Spleen (tissue), 11 donors: ENCODE measurements at regions not wholly inside any gene's neighbourhood (a gene's known extent, or its start where the extent isn't known, plus 50 kb on each side); places are given as distances from the start of the nearest gene placed in this dataset.

Experiments used
- DNase-seq: peaks from one replicate; pipeline ENCODE4 v3.0.0-alpha.2; 2020
- H3K27ac ChIP-seq, 8 donors: fragments of 200-600 bp; sonication (generic) in 7 of 8; 1 replicate in 4 of 8; 2 replicates in 4 of 8; pipeline versions ENCODE4 v1.5.0 to v1.8.0; 2016 to 2021; ENCODE audit warnings: inconsistent platforms in 4 of 8, mild to moderate bottlenecking in 4 of 8, moderate library complexity in 1 of 8
- H3K27me3 ChIP-seq, 7 donors: fragments of 200-600 bp; sonication (generic) in 6 of 7; replicated peaks in 1 of 7; 1 replicate in 4 of 7; 2 replicates in 3 of 7; pipeline versions ENCODE4 v1.5.0 to v1.8.0; 2016 to 2021; ENCODE audit warnings: inconsistent platforms in 3 of 7, mild to moderate bottlenecking in 1 of 7
- H3K36me3 ChIP-seq, 6 donors: fragments of 200-600 bp; sonication (generic) in 5 of 6; 1 replicate in 4 of 6; 2 replicates in 2 of 6; pipeline versions ENCODE4 v1.5.0 to v1.8.0; 2016 to 2021; ENCODE audit warnings: inconsistent platforms in 2 of 6
- H3K4me1 ChIP-seq, 6 donors: fragments of 200-600 bp; sonication (generic) in 5 of 6; 1 replicate in 3 of 6; 2 replicates in 3 of 6; pipeline versions ENCODE4 v1.5.0 to v1.8.0; 2016 to 2021; ENCODE audit warnings: inconsistent platforms in 3 of 6
- H3K4me3 ChIP-seq, 8 donors: fragments of 200-600 bp; sonication (generic) in 7 of 8; 1 replicate in 4 of 8; 2 replicates in 4 of 8; pipeline versions ENCODE4 v1.5.0 to v1.8.0; 2016 to 2021; ENCODE audit warnings: inconsistent platforms in 4 of 8, mild to moderate bottlenecking in 4 of 8, moderate library complexity in 2 of 8
- H3K9me3 ChIP-seq, 8 donors: fragments of 200-600 bp; sonication (generic) in 7 of 8; 1 replicate in 4 of 8; 2 replicates in 4 of 8; pipeline versions ENCODE4 v1.5.0 to v1.8.0; 2016 to 2021; ENCODE audit warnings: inconsistent platforms in 4 of 8
- CTCF ChIP-seq, 11 experiments: fragments of 200-600 bp in 7 of 11; fragments of 450-650 bp in 4 of 11; sonication (generic) in 4 of 11; IDR thresholded peaks in 8 of 11; conservative IDR thresholded peaks in 3 of 11; 1 replicate in 7 of 11; 2 replicates in 4 of 11; pipeline versions ENCODE4 v1.4.0 to v1.8.0; 2016 to 2021; ENCODE audit warnings: antibody characterized with exemption in 11 of 11, inconsistent platforms in 4 of 11, mild to moderate bottlenecking in 1 of 11
- POLR2A ChIP-seq, 3 donors: fragments of 450-650 bp; IDR thresholded peaks; one replicate each; pipeline ENCODE4 v1.5.1; 2017; ENCODE audit warnings: antibody characterized with exemption in 3 of 3, mild to moderate bottlenecking in 1 of 3
- POLR2AphosphoS5 ChIP-seq, 3 donors: sonication (generic); formaldehyde crosslinking; IDR thresholded peaks; one replicate each; pipeline ENCODE4 v1.5.1; 2017; ENCODE audit warnings: antibody characterized with exemption in 3 of 3
- WGBS, 5 donors: extraction: QIAGEN DNeasy Blood & Tissue Kit in 3 of 5; methylation state at CpG; one replicate each; pipeline versions ENCODE4 v1.1.5 to v1.1.7; 2013 to 2018; 5-methylcytosine and 5-hydroxymethylcytosine counted together
- intact Hi-C: fragments of 100-400 bp; cut with DNase I; formaldehyde crosslinking; loops from one replicate; pipeline ENCODE4 v1.15.0; 2023; ENCODE audit warnings: low total_unique reads
- donor health status: healthy with polysubstance abuse.
- donor health status: DM: no; HTN: no; CAD: no; lungs with moderate emphysema.
- donor health status: DM: no; HTN: no; CAD: no.
- donor health status: Bipolar disorder and iron deficiency.
- donor health status: healthy.
- donor health status: DM: no; HTN: no; CAD: no.
- donor health status: DM: yes; HTN: yes; CAD: no.

- H3K4me3 ChIP-seq: no peak overlapping the region
Observed at GRCh38 chr10:55191236-55191860, 390.3 kb upstream of the PCDH15 start.

DNA sequence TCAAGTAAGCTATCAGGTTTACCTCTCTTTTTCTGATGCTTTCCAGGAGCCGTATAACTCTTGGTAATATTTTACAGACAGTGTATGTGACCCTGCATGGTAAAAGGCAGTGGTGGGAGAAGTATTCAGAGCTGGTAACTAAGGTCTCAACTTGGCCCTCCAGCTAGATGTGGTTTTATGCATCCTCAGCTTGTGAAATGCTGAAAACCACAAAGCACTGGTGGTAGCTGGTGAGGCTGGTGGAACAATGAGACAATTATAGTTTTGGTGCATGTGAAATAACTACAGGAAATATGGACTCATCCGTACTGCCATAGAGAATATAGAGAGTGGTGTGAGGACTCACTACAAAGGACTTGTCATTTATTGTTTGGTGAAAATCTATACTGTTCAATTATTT, 383.0 kb upstream of the PCDH15 start:
- no peak for TF ChIP-seq POLR2A (IDR thresholded peaks at IDR 0.05)
- TF ChIP-seq CTCF (IDR thresholded peaks at IDR 0.05 in 8 of 11, conservative IDR thresholded peaks at IDR 0.05 in 3 of 11): no peak
- no peak for TF ChIP-seq POLR2AphosphoS5 (IDR thresholded peaks at IDR 0.05)
- Histone ChIP-seq H3K4me1 (no peaks in the 10 kb centered on the region), H3K4me3 (no peak overlapping the region), H3K27ac (no peak overlapping the region), H3K9me3 (peaks cover 0 to 7% (median 0%) of the 10 kb centered on the region in 8 donors), H3K36me3 (no peaks in the 10 kb centered on the region), H3K27me3 (no peaks in the 10 kb centered on the region)
- 46 to 63% (median 57%) methylated on average over 2 of the region's 2 CpGs for WGBS, 5 donors
- no peak for DNase-seq
- intact Hi-C loops: no loop called here

More at GRCh38 chr10:55191236-55191860, 390.3 kb upstream of the PCDH15 start:
- H3K9me3 ChIP-seq: no peaks in the 10 kb centered on the region
- no peaks in the 10 kb centered on the region for H3K27me3 ChIP-seq
- 76 to 84% (median 79%) methylated on average over 2 of the region's 2 CpGs for WGBS, 5 donors
- no peak overlapping the region for H3K27ac ChIP-seq
- no peak for DNase-seq
- intact Hi-C loops: no loop called here
- H3K4me1 ChIP-seq: no peaks in the 10 kb centered on the region
- H3K36me3 ChIP-seq: no peaks in the 10 kb centered on the region
- TF ChIP-seq POLR2A (IDR thresholded peaks at IDR 0.05): no peak
- no peak for TF ChIP-seq CTCF (IDR thresholded peaks at IDR 0.05 in 8 of 11, conservative IDR thresholded peaks at IDR 0.05 in 3 of 11)
- TF ChIP-seq POLR2AphosphoS5 (IDR thresholded peaks at IDR 0.05): no peak

GRCh38 chr10:55180357-55180756, 379.3 kb upstream of the PCDH15 start:
- Histone ChIP-seq H3K27me3 (no peaks in the 10 kb centered on the region), H3K4me3 (no peak overlapping the region), H3K9me3 (peaks cover 0 to 7% (median 0%) of the 10 kb centered on the region in 8 donors), H3K27ac (no peak overlapping the region), H3K4me1 (no peaks in the 10 kb centered on the region), H3K36me3 (no peaks in the 10 kb centered on the region)
- TF ChIP-seq POLR2A (IDR thresholded peaks at IDR 0.05) (no peak), POLR2AphosphoS5 (IDR thresholded peaks at IDR 0.05) (no peak), CTCF (IDR thresholded peaks at IDR 0.05 in 8 of 11, conservative IDR thresholded peaks at IDR 0.05 in 3 of 11) (no peak)
- DNase-seq: no peak
- WGBS, 5 donors: 82 to 95% (median 94%) methylated on average over 1 of the region's 1 CpG
- intact Hi-C loops: no loop called here

DNA sequence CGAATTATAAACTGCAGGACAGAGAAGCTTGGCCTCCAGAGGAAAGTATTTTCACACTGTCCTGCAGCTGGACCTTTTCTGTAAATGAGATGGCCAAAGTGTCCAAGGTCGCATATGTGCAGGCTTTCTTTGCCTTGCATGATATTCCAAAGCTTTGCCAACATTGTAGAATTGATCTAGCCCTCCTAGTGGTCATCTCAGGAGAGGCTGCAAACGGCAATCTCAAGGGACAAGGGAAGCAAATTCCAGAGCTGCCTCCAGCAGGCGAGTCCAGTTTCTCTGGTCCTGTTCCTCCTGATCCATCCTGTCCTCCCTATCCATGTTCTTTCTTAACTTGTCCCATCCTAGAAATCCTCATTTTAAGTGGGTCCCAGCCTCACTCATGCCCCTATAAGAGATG, 373.4 kb upstream of the PCDH15 start:
- no peak for DNase-seq
- intact Hi-C loops: no loop called here
- no peak for TF ChIP-seq POLR2A (IDR thresholded peaks at IDR 0.05)
- no peak for TF ChIP-seq POLR2AphosphoS5 (IDR thresholded peaks at IDR 0.05)
- no peak for TF ChIP-seq CTCF (IDR thresholded peaks at IDR 0.05 in 8 of 11, conservative IDR thresholded peaks at IDR 0.05 in 3 of 11)
- Histone ChIP-seq H3K9me3 (peaks cover 0 to 4% (median 0%) of the 10 kb centered on the region in 8 donors), H3K4me1 (no peaks in the 10 kb centered on the region), H3K27ac (no peak overlapping the region), H3K4me3 (no peak overlapping the region), H3K27me3 (no peaks in the 10 kb centered on the region), H3K36me3 (no peaks in the 10 kb centered on the region)
- 51 to 72% (median 67%) methylated on average over 4 of the region's 4 CpGs for WGBS, 5 donors
